ENCODE measurements at regions not wholly inside any gene's neighbourhood (a gene's known extent, or its start where the extent isn't known, plus 50 kb on each side); places are given as distances from the start of the nearest gene placed in this dataset.
"Not testable (repeated sequence)": the region's sequence is repeated elsewhere in the genome, so short reads cannot be mapped to it uniquely, and the experiment has no call there.

- DNase-seq (ENCODE audit: low read depth) = no peak
Observed at GRCh38 chr7:113301141-113301540, 182.8 kb upstream of the SMIM30 start.

DNA sequence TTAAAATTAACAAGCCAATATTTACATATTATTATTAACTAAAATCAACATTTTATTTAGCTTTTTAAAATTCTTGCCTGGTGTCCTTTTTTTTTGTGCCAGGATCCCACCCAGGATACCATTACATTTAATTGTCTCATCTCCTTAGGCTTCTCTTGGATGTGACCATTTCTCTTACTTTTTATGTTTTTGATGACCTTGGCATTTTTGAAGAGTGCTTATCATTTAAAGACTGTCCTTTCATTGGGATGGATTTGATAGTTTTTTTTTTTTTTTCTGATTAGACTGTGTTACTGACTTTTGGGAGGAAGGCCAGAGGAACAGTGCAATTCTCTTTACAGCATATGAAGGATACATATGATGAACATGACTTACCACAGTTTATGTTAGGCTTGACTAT is 181.4 kb upstream of the SMIM30 start:
- no peak for DNase-seq (ENCODE audit: low read depth)

- DNase-seq (ENCODE audit: low read depth) = no peak
Observed at GRCh38 chr7:113298501-113298900, 180.1 kb upstream of the SMIM30 start.

- no peak for DNase-seq (ENCODE audit: low read depth)
Observed at GRCh38 chr7:113294750-113295149, 176.4 kb upstream of the SMIM30 start.

DNA sequence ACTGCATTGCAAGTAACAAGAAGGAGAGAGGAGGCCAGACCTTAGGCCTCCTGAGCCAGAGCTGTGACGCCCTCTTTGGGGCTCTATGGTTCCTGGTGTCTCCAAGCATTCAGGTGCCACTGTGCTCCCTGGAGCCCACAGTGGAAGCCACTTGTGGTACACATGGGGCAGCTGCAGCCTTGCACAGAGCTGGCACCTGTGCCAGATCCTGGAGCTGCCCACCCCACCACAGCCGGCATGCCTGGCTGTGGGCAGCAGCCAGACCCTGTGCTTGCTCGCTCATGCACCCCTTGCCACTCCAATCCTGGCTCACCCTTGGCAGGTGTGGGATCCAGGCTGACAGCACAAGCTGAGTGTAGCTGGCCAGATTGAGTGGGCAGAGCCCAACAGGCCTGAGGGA is 173.8 kb upstream of the SMIM30 start:
- DNase-seq (ENCODE audit: low read depth) = no peak

DNA sequence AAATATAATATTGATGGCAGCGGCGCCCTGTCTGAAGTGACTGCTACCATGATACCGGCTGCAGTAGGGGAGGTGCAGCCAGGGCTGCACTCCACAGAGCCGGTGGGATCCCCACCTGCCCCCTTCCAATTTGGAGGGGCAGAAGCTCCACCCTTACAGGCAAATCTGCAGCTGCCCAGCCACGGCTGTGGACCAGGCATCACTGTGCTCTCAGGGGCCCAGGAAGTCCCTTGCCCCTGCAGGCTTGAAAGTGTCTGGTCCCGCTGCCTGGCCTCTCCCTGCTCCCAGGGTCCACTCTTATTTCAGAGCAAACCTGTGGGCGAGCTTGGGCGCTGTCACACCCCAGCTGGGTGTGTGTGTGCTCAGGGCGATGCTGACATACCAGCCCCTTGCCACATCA is 172.7 kb upstream of the SMIM30 start:
- DNase-seq (ENCODE audit: low read depth) = no peak

DNA sequence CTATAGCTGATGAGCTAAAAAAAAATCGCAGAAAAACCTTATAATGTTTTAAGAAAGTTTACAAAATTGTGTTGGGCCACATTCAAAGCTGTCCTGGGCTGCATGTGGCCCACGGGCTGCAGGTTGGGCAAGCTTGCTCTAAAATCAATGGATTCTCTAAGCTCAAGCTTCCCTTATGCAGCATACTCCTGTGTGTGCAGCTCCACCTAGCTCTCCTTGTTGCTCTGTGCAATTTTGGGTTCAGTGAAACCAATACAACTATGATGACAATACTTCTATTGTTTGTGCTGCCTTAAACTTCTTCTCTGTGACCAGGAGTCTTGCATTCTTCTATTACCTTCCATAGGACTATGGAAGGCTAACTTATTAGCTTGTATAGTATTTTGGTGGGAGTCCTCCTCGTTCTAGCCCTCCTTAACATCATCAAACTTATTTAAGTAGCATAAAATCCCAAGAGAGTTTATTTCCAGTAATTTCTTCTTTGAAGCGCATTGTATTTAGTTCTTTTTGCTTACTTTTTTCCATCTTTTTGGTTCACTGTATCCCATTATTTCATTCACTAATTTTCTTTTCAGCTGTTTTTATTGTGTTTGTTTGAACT is 170.9 kb upstream of the SMIM30 start:
- no peak for DNase-seq (ENCODE audit: low read depth)

GRCh38 chr7:113285411-113285810 is 167.1 kb upstream of the SMIM30 start:
- no peak for DNase-seq (ENCODE audit: low read depth)

GRCh38 chr7:113283861-113284260 is 165.5 kb upstream of the SMIM30 start:
- no peak for DNase-seq (ENCODE audit: low read depth)

GRCh38 chr7:113282875-113283274 is 164.5 kb upstream of the SMIM30 start:
- DNase-seq (ENCODE audit: low read depth) = no peak

DNA sequence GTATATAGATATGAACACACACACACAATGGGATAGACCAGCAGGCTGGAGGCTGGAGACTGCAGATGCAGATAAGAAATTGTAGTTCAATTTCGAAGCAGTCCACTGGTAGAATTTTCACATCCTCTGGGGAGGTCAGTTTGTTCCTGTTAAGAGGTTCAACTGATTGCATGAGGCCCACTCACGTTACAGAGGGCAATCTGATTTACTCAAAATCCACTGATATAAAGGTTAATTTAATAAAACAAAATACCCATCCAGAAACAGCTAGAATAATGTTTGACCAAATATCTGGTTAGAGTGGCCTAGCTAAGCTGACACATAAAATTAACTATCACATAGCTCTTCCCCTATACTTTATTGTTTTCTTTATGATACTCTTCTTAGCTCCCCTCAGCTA is 162.9 kb upstream of the SMIM30 start:
- no peak for DNase-seq (ENCODE audit: low read depth)

GRCh38 chr7:113279256-113279655 is 160.9 kb upstream of the SMIM30 start:
- DNase-seq (ENCODE audit: low read depth) = no peak

DNA sequence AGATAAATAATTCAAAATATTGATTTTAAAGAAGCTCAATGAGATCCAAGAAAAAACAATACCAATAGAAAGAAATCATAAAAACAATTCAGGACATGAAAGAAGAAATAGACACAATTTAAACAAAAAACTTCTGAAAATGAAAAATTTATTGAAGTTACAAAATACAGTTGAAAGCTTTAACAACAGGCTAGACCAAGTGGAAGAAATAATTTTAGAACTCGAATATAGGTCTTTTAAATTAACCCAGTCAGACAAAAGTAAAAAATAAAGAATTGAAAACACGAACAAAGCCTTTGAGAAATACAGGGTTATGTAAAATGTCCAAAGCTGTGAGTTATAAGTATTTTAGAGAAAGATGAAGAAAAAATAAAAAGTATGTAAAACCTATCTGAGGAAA is 152.4 kb upstream of the SMIM30 start:
- DNase-seq (ENCODE audit: low read depth) = no peak

GRCh38 chr7:113269592-113269991 is 151.2 kb upstream of the SMIM30 start:
- not testable (repeated sequence) for DNase-seq (ENCODE audit: low read depth)

GRCh38 chr7:113268757-113269156 is 150.4 kb upstream of the SMIM30 start:
- DNase-seq (ENCODE audit: low read depth) = no peak

DNA sequence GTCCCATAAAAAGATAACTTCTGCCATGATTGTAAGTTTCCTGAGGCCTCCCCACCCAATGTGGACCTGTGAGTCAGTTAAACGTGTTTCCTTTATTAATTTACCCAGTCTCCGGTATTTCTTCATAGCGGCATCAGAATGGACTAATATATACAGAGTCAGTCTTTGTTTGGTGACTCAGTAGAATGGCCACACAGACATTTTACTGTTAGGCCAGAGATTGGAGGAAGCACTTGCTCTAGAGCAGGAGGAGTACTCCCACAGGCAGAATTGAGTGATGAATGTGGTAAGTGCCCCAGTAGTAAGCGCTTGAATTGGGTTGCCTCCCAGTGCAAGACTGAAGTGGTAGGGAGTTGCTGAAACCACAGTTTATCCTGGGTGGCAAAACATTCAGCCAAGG is 149.5 kb upstream of the SMIM30 start:
- no peak for DNase-seq (ENCODE audit: low read depth)

- no peak for DNase-seq (ENCODE audit: low read depth)
Observed at GRCh38 chr7:113267271-113267670, 148.9 kb upstream of the SMIM30 start.

DNA sequence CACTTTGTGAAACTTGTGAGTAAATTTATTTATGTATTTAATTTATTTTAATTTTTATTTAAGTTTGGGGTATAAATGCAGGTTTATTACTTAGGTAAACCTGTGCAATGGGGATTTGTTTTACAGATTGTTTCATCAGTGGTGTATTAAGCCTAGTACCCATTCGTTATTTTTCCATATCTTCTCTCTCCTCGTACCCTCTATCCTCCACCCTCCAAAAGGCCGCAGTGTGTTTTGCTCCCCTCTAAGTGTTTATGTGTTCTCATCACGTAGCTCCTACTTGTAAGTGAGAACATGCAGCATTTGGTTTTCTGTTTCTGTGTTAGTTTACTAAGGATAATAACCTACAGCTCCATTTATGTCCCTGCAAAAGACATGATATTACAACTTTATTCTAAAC is 145.4 kb upstream of the SMIM30 start:
- DNase-seq (ENCODE audit: low read depth) = no peak

DNA sequence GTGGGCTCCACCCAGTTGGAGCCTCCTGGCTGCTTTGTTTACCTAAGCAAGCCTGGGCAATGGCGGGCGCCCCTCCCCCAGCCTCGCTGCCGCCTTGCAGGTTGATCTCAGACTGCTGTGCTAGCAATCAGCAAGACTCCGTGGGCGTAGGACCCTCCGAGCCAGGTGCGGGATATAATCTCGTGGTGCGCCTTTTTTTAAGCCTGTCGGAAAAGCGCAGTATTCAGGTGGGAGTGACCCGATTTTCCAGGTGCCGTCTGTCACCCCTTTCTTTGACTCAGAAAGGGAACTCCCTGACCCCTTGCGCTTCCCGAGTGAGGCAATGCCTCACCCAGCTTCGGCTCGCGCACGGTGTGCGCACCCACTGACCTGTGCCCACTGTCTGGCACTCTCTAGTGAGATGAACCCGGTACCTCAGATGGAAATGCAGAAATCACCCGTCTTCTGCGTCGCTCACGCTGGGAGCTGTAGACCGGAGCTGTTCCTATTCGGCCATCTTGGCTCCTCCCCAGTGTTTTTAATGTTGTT is 144.9 kb upstream of the SMIM30 start:
- DNase-seq (ENCODE audit: low read depth) = not testable (repeated sequence)

GRCh38 chr7:113256883-113257531 is 138.7 kb upstream of the SMIM30 start:
- no peak for DNase-seq (ENCODE audit: low read depth)

- DNase-seq (ENCODE audit: low read depth) = no peak
Observed at GRCh38 chr7:113247198-113247597, 128.8 kb upstream of the SMIM30 start.

DNA sequence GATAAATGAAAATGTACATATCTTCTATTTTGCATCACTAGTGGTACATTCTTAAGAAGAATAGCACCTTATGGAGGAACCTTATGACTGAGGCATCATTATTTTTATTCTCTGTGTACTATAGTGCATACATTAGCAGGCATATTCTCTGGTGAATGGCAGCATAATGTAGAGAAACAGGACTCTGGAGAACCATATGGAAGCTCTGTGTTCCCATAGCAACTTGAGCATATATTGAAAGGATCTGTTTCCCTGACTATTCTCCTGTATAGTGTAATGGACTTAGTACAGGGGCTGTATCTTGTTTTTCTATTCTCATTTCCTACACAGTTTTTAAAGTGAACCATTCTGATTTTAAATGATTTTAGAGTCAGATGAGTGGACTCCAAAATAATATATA is 128.4 kb upstream of the SMIM30 start:
- no peak for DNase-seq (ENCODE audit: low read depth)

DNA sequence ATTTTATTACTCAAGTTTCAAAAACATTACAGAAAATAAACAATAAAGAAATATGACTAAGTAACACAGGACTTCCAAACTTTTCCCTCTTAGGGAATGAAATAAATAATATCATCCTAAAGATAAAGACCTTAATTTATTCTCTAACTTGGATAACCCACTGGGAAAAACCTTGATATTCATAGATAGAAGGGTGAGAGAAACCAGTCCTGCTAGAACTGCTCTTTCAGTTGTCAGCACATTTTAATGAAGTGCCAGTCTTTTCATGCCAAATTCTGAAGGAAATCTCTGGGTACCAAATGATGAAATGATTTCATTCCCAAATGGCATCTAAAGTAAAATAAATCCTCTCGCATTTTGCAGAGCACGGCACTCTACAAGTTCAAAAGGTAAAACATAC is 114.5 kb upstream of the SMIM30 start:
- DNase-seq (ENCODE audit: low read depth) = no peak

DNA sequence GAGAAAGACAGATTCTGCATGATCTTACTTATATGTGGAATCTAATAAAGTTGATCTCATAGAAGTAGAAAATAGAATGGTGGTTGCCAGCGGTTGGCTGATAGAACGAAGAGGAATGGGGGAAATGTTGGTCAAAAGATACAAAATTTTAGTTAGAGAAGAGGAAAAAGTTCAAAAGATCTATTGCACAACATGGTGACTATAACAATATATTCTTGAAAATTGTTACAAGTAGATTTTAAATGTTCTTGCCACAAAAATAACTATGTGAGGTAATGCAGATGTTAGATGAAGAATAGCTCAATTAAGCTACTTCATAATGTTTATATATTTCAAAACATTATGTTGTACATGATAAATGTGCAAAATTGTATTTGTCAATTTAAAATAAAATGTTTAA is 112.3 kb upstream of the SMIM30 start:
- no peak for DNase-seq (ENCODE audit: low read depth)

Data from stimulated activated CD8-positive, alpha-beta memory T cell treated with anti-CD3 and anti-CD28 coated beads, Interleukin-7, amount 100 ng/mL, for 24 hours (primary cell).